Panc1 (cell line): ENCODE measurements at regions not wholly inside any gene's neighbourhood (a gene's known extent, or its start where the extent isn't known, plus 50 kb on each side); places are given as distances from the start of the nearest gene placed in this dataset.

Experiments
- POLR2AphosphoS5 ChIP-seq: IDR thresholded peaks from 2 replicates; pipeline ENCODE4 v1.6.1; 2012; ENCODE audit warnings: mild to moderate bottlenecking, low read depth, low read length, moderate library complexity
- TF ChIP-seq, protein P1 (sequence below): fragments of 450-650 bp; IDR thresholded peaks from 2 replicates; pipeline ENCODE4 v1.5.1; 2017; ENCODE audit warnings: mild to moderate bottlenecking

DNA sequence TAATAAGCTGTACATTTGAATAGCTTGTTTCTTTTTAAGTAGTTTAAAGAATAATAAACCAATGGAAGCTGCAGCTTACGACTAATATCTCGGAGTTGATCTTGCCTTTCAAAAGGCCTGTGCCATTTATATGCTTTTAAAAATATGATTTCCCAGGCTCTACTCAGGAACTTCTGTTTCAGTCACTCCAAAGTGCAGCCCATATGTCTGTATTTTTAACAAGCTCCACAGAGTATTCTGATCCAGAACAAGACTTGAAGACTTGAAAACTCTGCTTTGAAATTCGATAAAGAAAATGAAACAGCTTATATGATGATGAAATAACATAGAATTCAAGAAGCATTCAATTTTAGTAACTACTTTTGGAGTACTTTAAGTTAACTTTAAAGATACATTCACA, 79.1 kb upstream of the PLPPR4 start:
- no peak for TF ChIP-seq POLR2AphosphoS5
- TF ChIP-seq, protein P1, sequence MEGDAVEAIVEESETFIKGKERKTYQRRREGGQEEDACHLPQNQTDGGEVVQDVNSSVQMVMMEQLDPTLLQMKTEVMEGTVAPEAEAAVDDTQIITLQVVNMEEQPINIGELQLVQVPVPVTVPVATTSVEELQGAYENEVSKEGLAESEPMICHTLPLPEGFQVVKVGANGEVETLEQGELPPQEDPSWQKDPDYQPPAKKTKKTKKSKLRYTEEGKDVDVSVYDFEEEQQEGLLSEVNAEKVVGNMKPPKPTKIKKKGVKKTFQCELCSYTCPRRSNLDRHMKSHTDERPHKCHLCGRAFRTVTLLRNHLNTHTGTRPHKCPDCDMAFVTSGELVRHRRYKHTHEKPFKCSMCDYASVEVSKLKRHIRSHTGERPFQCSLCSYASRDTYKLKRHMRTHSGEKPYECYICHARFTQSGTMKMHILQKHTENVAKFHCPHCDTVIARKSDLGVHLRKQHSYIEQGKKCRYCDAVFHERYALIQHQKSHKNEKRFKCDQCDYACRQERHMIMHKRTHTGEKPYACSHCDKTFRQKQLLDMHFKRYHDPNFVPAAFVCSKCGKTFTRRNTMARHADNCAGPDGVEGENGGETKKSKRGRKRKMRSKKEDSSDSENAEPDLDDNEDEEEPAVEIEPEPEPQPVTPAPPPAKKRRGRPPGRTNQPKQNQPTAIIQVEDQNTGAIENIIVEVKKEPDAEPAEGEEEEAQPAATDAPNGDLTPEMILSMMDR, result no peak
